ENCODE measurements at regions not wholly inside any gene's neighbourhood (a gene's known extent, or its start where the extent isn't known, plus 50 kb on each side); places are given as distances from the start of the nearest gene placed in this dataset.

DNA sequence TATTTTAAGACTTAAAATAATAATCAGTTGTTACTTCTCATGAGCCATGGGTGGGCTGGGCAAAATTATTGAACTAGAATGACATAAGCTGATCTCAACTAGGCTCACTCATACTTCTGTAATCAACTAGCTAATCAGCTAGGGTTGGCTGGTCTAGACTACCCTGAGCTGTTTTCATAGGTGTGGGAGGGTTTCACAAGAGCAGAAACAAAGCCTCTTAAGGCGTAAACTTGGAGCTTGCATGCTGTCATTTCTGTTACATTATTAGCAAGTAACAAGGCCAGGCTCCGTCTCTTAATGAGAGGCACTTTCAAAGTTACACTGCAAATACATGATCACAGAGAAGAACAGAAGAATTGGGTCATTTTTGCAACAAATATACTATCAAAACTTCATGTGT is 57.2 kb upstream of the GHR start:
- in situ Hi-C loops (cut with MboI; ENCODE audit: low sequenced_read_pairs, unreplicated experiment), result no loop called here
- peak; percentile 16 for DNase-seq (ENCODE audit: low spot score)
- no peak for TF ChIP-seq CTCF (IDR thresholded peaks at IDR 0.05; ENCODE audit: borderline replicate concordance, control extremely low read depth, extremely low read depth, insufficient read depth, missing control alignments)

Data from GM13976 (cell line).